OCI-LY7 (cell line): ENCODE measurements at regions not wholly inside any gene's neighbourhood (a gene's known extent, or its start where the extent isn't known, plus 50 kb on each side); places are given as distances from the start of the nearest gene placed in this dataset.

ENCODE experiments used
- BruUV-seq: library from RNA; stranded (reverse); fragments of 400-500 nt; replicated peaks from 2 replicates; lab custom pipeline; 2021; lab: Mats Ljungman, UMichigan
- CTCF ChIA-PET: fragments of 300-600 bp; sonication (Branson Sonifier 250); formaldehyde crosslinking; loops from one replicate; lab custom pipeline; 2022; ENCODE audit warnings: antibody characterized with exemption; ENCODE audit not compliant: unreplicated experiment; lab: Charles Lee
- POLR2A ChIA-PET: fragments of 300-600 bp; sonication (Branson Sonifier 250); formaldehyde crosslinking; loops from one replicate; lab custom pipeline; 2022; ENCODE audit warnings: antibody characterized with exemption; lab: Charles Lee
- DNase-seq: peaks from one replicate; pipeline ENCODE4 v3.0.0-alpha.2; 2015; ENCODE audit warnings: low spot score
- H2AFZ ChIP-seq: fragments of 200-600 bp; sonication (generic), shearing (Covaris generic); 2 replicates; pipeline ENCODE4 v1.6.1; 2014; ENCODE audit warnings: mild to moderate bottlenecking, antibody characterized with exemption, low read length, moderate library complexity
- H3K27ac ChIP-seq: fragments of 200-600 bp; sonication (generic); 2 replicates; pipeline ENCODE4 v1.5.1; 2014; ENCODE audit warnings: mixed run types, low read depth, mild to moderate bottlenecking, moderate library complexity, low read length, inconsistent platforms; ENCODE audit not compliant: poor library complexity, severe bottlenecking
- H3K36me3 ChIP-seq: fragments of 200-600 bp; sonication (generic); 2 replicates; pipeline ENCODE4 v1.6.1; 2014; ENCODE audit warnings: mild to moderate bottlenecking, antibody characterized with exemption, low read length, moderate library complexity, mixed read lengths; ENCODE audit not compliant: insufficient read depth
- H3K4me1 ChIP-seq: fragments of 200-600 bp; sonication (generic); 2 replicates; pipeline ENCODE4 v1.5.1; 2014; ENCODE audit warnings: mild to moderate bottlenecking, low read length; ENCODE audit not compliant: insufficient read depth, poor library complexity, severe bottlenecking
- H3K4me2 ChIP-seq: fragments of 200-600 bp; sonication (generic); 2 replicates; pipeline ENCODE4 v1.6.1; 2014; ENCODE audit warnings: mild to moderate bottlenecking, low read length
- H3K4me3 ChIP-seq: fragments of 200-600 bp; sonication (generic); 2 replicates; pipeline ENCODE4 v1.5.1; 2014; ENCODE audit warnings: mild to moderate bottlenecking, low read depth, low read length; ENCODE audit not compliant: poor library complexity, severe bottlenecking
- H3K79me2 ChIP-seq: fragments of 200-600 bp; sonication (generic); 2 replicates; pipeline ENCODE4 v1.6.1; 2016; ENCODE audit warnings: low read depth, mild to moderate bottlenecking, low read length, moderate library complexity, mixed read lengths; ENCODE audit not compliant: insufficient read depth
- H3K9me2 ChIP-seq: fragments of 200-600 bp; sonication (generic); 2 replicates; pipeline ENCODE4 v1.6.1; 2016; ENCODE audit warnings: mild to moderate bottlenecking, low read length, mixed read lengths; ENCODE audit not compliant: insufficient read depth
- H3K9me3 ChIP-seq: fragments of 200-600 bp; sonication (generic); 2 replicates; pipeline ENCODE4 v1.6.1; 2014; ENCODE audit warnings: mild to moderate bottlenecking, mixed run types, low read length, mixed read lengths
- H4K20me1 ChIP-seq: fragments of 200-600 bp; sonication (generic); 2 replicates; pipeline ENCODE4 v1.6.1; 2014; ENCODE audit warnings: mild to moderate bottlenecking, antibody characterized with exemption, low read length, moderate library complexity, mixed read lengths; ENCODE audit not compliant: insufficient read depth
- EZH2phosphoT487 ChIP-seq: fragments of 200-600 bp; sonication (generic); IDR thresholded peaks from 2 replicates; pipeline ENCODE4 v1.6.1; 2018; ENCODE audit warnings: low read depth, borderline replicate concordance, mild to moderate bottlenecking, mixed run types, antibody characterized with exemption, low read length, moderate library complexity, mixed read lengths
- intact Hi-C: fragments of 100-400 bp; cut with micrococcal nuclease; formaldehyde crosslinking; loops from one replicate; pipeline ENCODE4 v1.10.0; 2022; ENCODE audit not compliant: unreplicated experiment
- TF ChIP-seq, protein P1 (sequence below): fragments of 200-600 bp; sonication (generic); conservative IDR thresholded peaks from 2 replicates; pipeline ENCODE4 v1.5.1; 2014; ENCODE audit warnings: mild to moderate bottlenecking, antibody characterized with exemption, low read length, moderate library complexity, mixed read lengths

DNA sequence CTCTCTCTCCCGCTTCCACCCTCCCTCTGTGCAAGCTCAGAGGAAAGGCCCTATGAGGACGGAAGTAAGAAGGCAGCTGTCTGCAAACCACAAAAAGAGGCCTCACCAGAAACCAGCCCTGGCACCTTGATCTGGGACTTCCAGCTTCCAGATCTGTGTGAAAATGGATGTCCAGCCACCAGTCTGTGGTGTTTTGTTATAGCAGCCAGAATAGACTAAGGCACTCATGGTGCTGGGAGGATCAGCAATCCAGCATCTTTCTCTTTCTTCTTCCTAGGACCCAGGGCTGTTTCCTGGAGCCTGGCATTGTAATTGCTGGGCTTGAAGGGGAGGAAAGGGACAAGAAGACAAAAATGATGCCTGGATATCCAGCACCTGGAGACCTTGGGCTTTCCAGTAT lies 122.5 kb downstream of the SOCS6 start:
- H3K9me2 ChIP-seq = no peaks in the 10 kb centered on the region
- H2AFZ ChIP-seq = no peak overlapping the region
- intact Hi-C loops = no loop called here
- H3K4me1 ChIP-seq = no peaks in the 10 kb centered on the region
- H3K27ac ChIP-seq = no peak overlapping the region
- no peak overlapping the region for H3K4me2 ChIP-seq
- no peak for DNase-seq
- no TSS peak for BruUV-seq
- H4K20me1 ChIP-seq = no peaks in the 10 kb centered on the region
- POLR2A ChIA-PET = no interaction called here
- TF ChIP-seq EZH2phosphoT487 = no peak
- TF ChIP-seq, protein P1, sequence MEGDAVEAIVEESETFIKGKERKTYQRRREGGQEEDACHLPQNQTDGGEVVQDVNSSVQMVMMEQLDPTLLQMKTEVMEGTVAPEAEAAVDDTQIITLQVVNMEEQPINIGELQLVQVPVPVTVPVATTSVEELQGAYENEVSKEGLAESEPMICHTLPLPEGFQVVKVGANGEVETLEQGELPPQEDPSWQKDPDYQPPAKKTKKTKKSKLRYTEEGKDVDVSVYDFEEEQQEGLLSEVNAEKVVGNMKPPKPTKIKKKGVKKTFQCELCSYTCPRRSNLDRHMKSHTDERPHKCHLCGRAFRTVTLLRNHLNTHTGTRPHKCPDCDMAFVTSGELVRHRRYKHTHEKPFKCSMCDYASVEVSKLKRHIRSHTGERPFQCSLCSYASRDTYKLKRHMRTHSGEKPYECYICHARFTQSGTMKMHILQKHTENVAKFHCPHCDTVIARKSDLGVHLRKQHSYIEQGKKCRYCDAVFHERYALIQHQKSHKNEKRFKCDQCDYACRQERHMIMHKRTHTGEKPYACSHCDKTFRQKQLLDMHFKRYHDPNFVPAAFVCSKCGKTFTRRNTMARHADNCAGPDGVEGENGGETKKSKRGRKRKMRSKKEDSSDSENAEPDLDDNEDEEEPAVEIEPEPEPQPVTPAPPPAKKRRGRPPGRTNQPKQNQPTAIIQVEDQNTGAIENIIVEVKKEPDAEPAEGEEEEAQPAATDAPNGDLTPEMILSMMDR = no peak
- no peak overlapping the region for H3K4me3 ChIP-seq
- no peaks in the 10 kb centered on the region for H3K36me3 ChIP-seq
- no peaks in the 10 kb centered on the region for H3K9me3 ChIP-seq
- H3K79me2 ChIP-seq = no peaks in the 10 kb centered on the region
- CTCF ChIA-PET = no interaction called here

DNA sequence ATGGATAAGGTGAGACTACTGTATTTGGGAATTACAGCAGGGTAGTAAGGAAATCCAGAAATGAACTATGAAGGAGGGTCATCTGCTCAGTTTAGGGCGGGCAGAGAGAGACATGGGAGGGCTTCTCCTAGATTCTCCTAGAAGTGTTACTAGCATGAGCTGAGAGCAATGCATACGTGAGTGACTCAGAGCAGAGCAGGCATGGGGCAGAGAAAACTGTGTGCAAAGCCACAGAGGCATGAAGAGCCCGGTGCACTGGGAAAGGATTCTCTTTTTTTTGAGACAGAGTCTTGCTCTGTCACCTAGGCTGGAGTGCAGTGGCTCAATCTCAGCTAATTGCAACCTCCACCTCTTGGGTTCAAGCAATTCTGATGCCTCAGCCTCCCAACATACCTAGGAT lies 116.2 kb downstream of the SOCS6 start:
- H4K20me1 ChIP-seq = no peaks in the 10 kb centered on the region
- no peaks in the 10 kb centered on the region for H3K79me2 ChIP-seq
- BruUV-seq = no TSS peak
- ChIA-PET CTCF (no interaction called here), POLR2A (interaction anchor here (0.7 kb wide), 1 partner anchor 24 kb away, joined by 3 read pairs; no protein-coding TSS in a partner anchor)
- no peak overlapping the region for H2AFZ ChIP-seq
- TF ChIP-seq, protein P1 = no peak
- TF ChIP-seq EZH2phosphoT487 = no peak
- no peaks in the 10 kb centered on the region for H3K4me1 ChIP-seq
- no peak overlapping the region for H3K4me2 ChIP-seq
- DNase-seq = no peak
- intact Hi-C loops = no loop called here
- H3K27ac ChIP-seq = no peak overlapping the region
- no peak overlapping the region for H3K4me3 ChIP-seq
- no peaks in the 10 kb centered on the region for H3K9me3 ChIP-seq
- H3K9me2 ChIP-seq = no peaks in the 10 kb centered on the region
- H3K36me3 ChIP-seq = no peaks in the 10 kb centered on the region

DNA sequence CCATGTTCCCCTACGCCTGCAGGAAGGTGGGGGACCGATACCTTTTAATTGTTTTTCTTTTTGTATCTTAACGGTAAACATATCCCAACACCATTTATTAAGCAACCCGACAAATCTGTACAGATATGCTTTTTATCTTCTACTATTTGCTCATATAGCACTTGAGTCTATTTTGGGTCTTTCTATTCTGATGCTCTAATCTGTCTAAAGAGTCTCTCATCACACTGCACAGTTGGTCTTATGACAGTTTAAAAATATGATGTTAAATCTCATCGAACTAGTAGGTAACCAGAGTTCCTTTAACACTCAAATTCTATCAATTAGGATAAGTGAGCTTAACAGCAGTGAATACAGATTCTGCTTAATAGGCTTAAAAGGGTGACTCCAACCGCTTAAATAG lies 111.6 kb downstream of the SOCS6 start:
- intact Hi-C loops = no loop called here
- POLR2A ChIA-PET = no interaction called here
- CTCF ChIA-PET = no interaction called here

More for the DNA sequence above, 111.6 kb downstream of the SOCS6 start:
- Histone ChIP-seq H3K36me3 (no peaks in the 10 kb centered on the region), H3K4me3 (no peak overlapping the region), H3K79me2 (no peaks in the 10 kb centered on the region), H3K9me2 (no peaks in the 10 kb centered on the region), H3K27ac (no peak overlapping the region), H2AFZ (no peak overlapping the region), H3K9me3 (no peaks in the 10 kb centered on the region), H4K20me1 (no peaks in the 10 kb centered on the region), H3K4me2 (no peak overlapping the region), H3K4me1 (no peaks in the 10 kb centered on the region)
- BruUV-seq = no TSS peak
- TF ChIP-seq EZH2phosphoT487 = no peak
- TF ChIP-seq, protein P1 = no peak
- no peak for DNase-seq
